GM23338 (cell line): ENCODE measurements at regions not wholly inside any gene's neighbourhood (a gene's known extent, or its start where the extent isn't known, plus 50 kb on each side); places are given as distances from the start of the nearest gene placed in this dataset.

Source experiments
- ATAC-seq: fragments of 200-7000 bp; cut with Tn5 transposase; 3 replicates; pipeline ENCODE4 v1.9.1; 2020
- DNase-seq: peaks from one replicate; pipeline ENCODE4 v3.0.0-alpha.2; 2015; ENCODE audit warnings: low spot score
- H2AFZ ChIP-seq: fragments of 200-600 bp; sonication (generic); 2 replicates; pipeline ENCODE4 v1.8.0; 2016; ENCODE audit warnings: antibody characterized with exemption, mild to moderate bottlenecking, moderate library complexity
- H3F3A ChIP-seq: fragments of 200-600 bp; sonication (generic); replicated peaks from 2 replicates; pipeline ENCODE4 v1.8.0; 2017; ENCODE audit warnings: antibody characterized with exemption, mixed run types, low read depth
- H3K27ac ChIP-seq: fragments of 200-600 bp; sonication (generic); 2 replicates; pipeline ENCODE4 v1.6.1; 2016; ENCODE audit warnings: low read depth
- H3K27me3 ChIP-seq: fragments of 200-600 bp; sonication (generic); 2 replicates; pipeline ENCODE4 v1.8.0; 2016; ENCODE audit warnings: mild to moderate bottlenecking, mixed run types, moderate library complexity; ENCODE audit not compliant: insufficient read depth
- H3K36me3 ChIP-seq: fragments of 200-600 bp; sonication (generic); 2 replicates; pipeline ENCODE4 v1.8.0; 2016; ENCODE audit warnings: mild to moderate bottlenecking; ENCODE audit not compliant: insufficient read depth
- H3K4me1 ChIP-seq: fragments of 200-600 bp; sonication (generic); 2 replicates; pipeline ENCODE4 v1.8.0; 2016; ENCODE audit warnings: mild to moderate bottlenecking, moderate library complexity; ENCODE audit not compliant: insufficient read depth
- H3K4me2 ChIP-seq: fragments of 200-600 bp; sonication (generic); 2 replicates; pipeline ENCODE4 v1.7.1; 2017; ENCODE audit warnings: mixed run types
- H3K4me3 ChIP-seq: fragments of 200-600 bp; sonication (generic); 2 replicates; pipeline ENCODE4 v1.6.1; 2016; ENCODE audit warnings: mixed run types
- H3K79me2 ChIP-seq: fragments of 200-600 bp; sonication (generic); replicated peaks from 2 replicates; pipeline ENCODE4 v1.8.0; 2017; ENCODE audit warnings: mild to moderate bottlenecking; ENCODE audit not compliant: insufficient read depth
- H3K9me2 ChIP-seq: fragments of 200-600 bp; sonication (generic); 2 replicates; pipeline ENCODE4 v1.8.0; 2017; ENCODE audit not compliant: insufficient read depth
- H4K20me1 ChIP-seq: fragments of 200-600 bp; sonication (generic); replicated peaks from 2 replicates; pipeline ENCODE4 v1.8.0; 2017; ENCODE audit warnings: mild to moderate bottlenecking; ENCODE audit not compliant: insufficient read depth
- H3K27ac Mint-ChIP-seq: 2 replicates; pipeline ENCODE4 v1.8.0; 2020; ENCODE audit warnings: inconsistent platforms, mild to moderate bottlenecking, moderate library complexity, mixed read lengths
- H3K27me3 Mint-ChIP-seq: 3 replicates; pipeline ENCODE4 v1.8.0; 2022; ENCODE audit warnings: low read depth, mild to moderate bottlenecking, moderate library complexity, mixed read lengths, inconsistent platforms; ENCODE audit not compliant: insufficient read depth, poor library complexity
- H3K36me3 Mint-ChIP-seq: 3 replicates; pipeline ENCODE4 v1.8.0; 2021; ENCODE audit warnings: low read depth, mild to moderate bottlenecking, inconsistent platforms, moderate library complexity, mixed read lengths
- H3K4me1 Mint-ChIP-seq: 3 replicates; pipeline ENCODE4 v1.8.0; 2020; ENCODE audit warnings: mild to moderate bottlenecking, inconsistent platforms, mixed read lengths
- H3K4me3 Mint-ChIP-seq: 3 replicates; pipeline ENCODE4 v1.8.0; 2021; ENCODE audit warnings: moderate library complexity, mild to moderate bottlenecking, inconsistent platforms, mixed read lengths
- H3K9me3 Mint-ChIP-seq: 3 replicates; pipeline ENCODE4 v1.8.0; 2020; ENCODE audit warnings: moderate library complexity, mild to moderate bottlenecking, inconsistent platforms, mixed read lengths
- CTCF ChIP-seq, 2 experiments: fragments of 200-600 bp in 1 of 2; sonication (generic) in 1 of 2; conservative IDR thresholded peaks; 2 replicates each; pipeline versions ENCODE4 v1.5.1 to v1.6.1; 2016 to 2017; ENCODE audit warnings: antibody characterized with exemption in 2 of 2, low read depth in 2 of 2, mild to moderate bottlenecking in 2 of 2, moderate library complexity in 1 of 2
- ETS1 ChIP-seq: IDR thresholded peaks from 2 replicates; pipeline ENCODE4 v1.6.1; 2016; ENCODE audit warnings: antibody characterized with exemption
- EZH2 ChIP-seq: fragments of 200-600 bp; sonication (generic); IDR thresholded peaks from one replicate; pipeline ENCODE4 v1.8.0; 2017; ENCODE audit warnings: antibody characterized with exemption, mild to moderate bottlenecking, low read depth; ENCODE audit not compliant: unreplicated experiment
- EZH2phosphoT487 ChIP-seq: fragments of 200-600 bp; sonication (generic); IDR thresholded peaks from one replicate; pipeline ENCODE4 v1.8.1; 2018; ENCODE audit warnings: antibody characterized with exemption; ENCODE audit not compliant: unreplicated experiment
- JUNB ChIP-seq: IDR thresholded peaks from one replicate; pipeline ENCODE4 v1.6.1; 2016; ENCODE audit warnings: antibody characterized with exemption; ENCODE audit not compliant: unreplicated experiment
- STAT1 ChIP-seq: IDR thresholded peaks from one replicate; pipeline ENCODE4 v1.6.1; 2016; ENCODE audit warnings: antibody characterized with exemption; ENCODE audit not compliant: unreplicated experiment
- ZNF331 ChIP-seq: fragments of 250-450 bp; sonication (Bioruptor Pico); IDR thresholded peaks from 2 replicates; pipeline ENCODE4 v1.5.0; 2020; ENCODE audit warnings: low read depth, mild to moderate bottlenecking, moderate library complexity
- ZNF462 ChIP-seq: fragments of 250-450 bp; sonication (Bioruptor Pico); IDR thresholded peaks from 2 replicates; pipeline ENCODE4 v1.5.0; 2020; ENCODE audit warnings: mild to moderate bottlenecking, moderate library complexity

- TF ChIP-seq ZNF462 (no peak), EZH2phosphoT487 (no peak), ZNF331 (CRISPR knock-in tag) (no peak), JUNB (no peak)
These were observed 99.7 kb downstream of the ENGASE start (continued) for GRCh38 chr17:79174193-79174765.

GRCh38 chr17:79171188-79171587, 96.6 kb downstream of the ENGASE start:
- no peaks in the 10 kb centered on the region for H3K9me3 Mint-ChIP-seq
- Histone ChIP-seq H3K79me2 (no peaks in the 10 kb centered on the region), H3K4me2 (no peak overlapping the region), H3K27ac (no peak overlapping the region), H3K27me3 (no peaks in the 10 kb centered on the region), H2AFZ (no peak overlapping the region), H3F3A (no peaks in the 10 kb centered on the region), H3K36me3 (no peaks in the 10 kb centered on the region), H3K4me1 (no peaks in the 10 kb centered on the region), H4K20me1 (no peaks in the 10 kb centered on the region), H3K4me3 (no peak overlapping the region), H3K9me2 (no peaks in the 10 kb centered on the region)
- no peaks in the 10 kb centered on the region; the same call in 2 of the 3 replicates for H3K36me3 Mint-ChIP-seq
- H3K27me3 Mint-ChIP-seq, result peaks cover 4% of the 10 kb centered on the region
- no peak overlapping the region for H3K4me3 Mint-ChIP-seq
- no peak overlapping the region for H3K27ac Mint-ChIP-seq
- no peaks in the 10 kb centered on the region for H3K4me1 Mint-ChIP-seq
- ATAC-seq (no peak), DNase-seq (no peak)
- no peak for TF ChIP-seq STAT1
- no peak for TF ChIP-seq ETS1
- TF ChIP-seq CTCF (conservative IDR thresholded peaks at IDR 0.05; ENCODE audit: low read depth in 2 of 2), result no peak
- no peak for TF ChIP-seq EZH2
- no peak for TF ChIP-seq EZH2phosphoT487
